NT2/D1 (cell line): ENCODE measurements at regions not wholly inside any gene's neighbourhood (a gene's known extent, or its start where the extent isn't known, plus 50 kb on each side); places are given as distances from the start of the nearest gene placed in this dataset.

Experiments used
- DNase-seq: peaks from one replicate; pipeline ENCODE4 v3.0.0-alpha.2; 2011; ENCODE audit warnings: low read depth, low spot score
- H3K27me3 ChIP-seq: 2 replicates; pipeline ENCODE4 v1.6.0; 2011; ENCODE audit warnings: mild to moderate bottlenecking; ENCODE audit not compliant: insufficient read length, insufficient read depth
- H3K36me3 ChIP-seq: 2 replicates; pipeline ENCODE4 v1.6.1; 2011; ENCODE audit warnings: mild to moderate bottlenecking, low read length, mixed read lengths; ENCODE audit not compliant: insufficient read depth, insufficient read length
- H3K4me1 ChIP-seq: 2 replicates; pipeline ENCODE4 v1.5.1; 2011; ENCODE audit not compliant: insufficient read depth, insufficient read length
- H3K4me3 ChIP-seq: 2 replicates; pipeline ENCODE4 v1.5.1; 2011; ENCODE audit warnings: low read depth; ENCODE audit not compliant: insufficient read length
- H3K9ac ChIP-seq: 2 replicates; pipeline ENCODE4 v1.6.0; 2011; ENCODE audit warnings: low read depth; ENCODE audit not compliant: insufficient read length
- H3K9me3 ChIP-seq: 2 replicates; pipeline ENCODE4 v1.5.1; 2011; ENCODE audit warnings: mild to moderate bottlenecking, low read length; ENCODE audit not compliant: insufficient read depth
- SUZ12 ChIP-seq: IDR thresholded peaks from 2 replicates; pipeline ENCODE4 v1.6.1; 2011; ENCODE audit not compliant: insufficient read length, insufficient read depth; ENCODE audit errors: extremely low read depth
- YY1 ChIP-seq: IDR thresholded peaks from 2 replicates; pipeline ENCODE4 v1.6.1; 2011; ENCODE audit not compliant: insufficient read length, insufficient read depth
- ZNF274 ChIP-seq: IDR thresholded peaks from 2 replicates; pipeline ENCODE4 v1.6.1; 2011; ENCODE audit warnings: mild to moderate bottlenecking, low read depth, low read length

DNA sequence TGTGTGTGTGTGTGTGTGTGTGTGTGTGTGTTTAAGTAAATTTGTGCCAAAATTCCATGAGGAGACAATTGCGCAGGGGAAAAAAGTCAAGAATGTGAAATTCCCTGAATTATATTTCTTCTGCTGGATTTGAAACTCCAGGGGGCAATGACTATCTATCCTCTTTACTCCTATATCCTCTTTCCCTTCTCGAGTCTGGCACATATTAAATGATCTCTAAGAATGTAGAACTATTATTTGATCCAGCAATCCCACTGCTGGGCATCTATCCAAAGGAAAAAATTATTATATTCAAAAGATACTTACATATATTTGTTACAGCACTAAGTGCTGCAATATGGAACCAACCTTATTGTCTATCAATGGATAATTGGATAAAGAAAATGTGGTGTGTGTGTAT is 350.1 kb upstream of the ADAMTS9 start:
- Histone ChIP-seq H3K4me3 (no peak overlapping the region), H3K36me3 (no peaks in the 10 kb centered on the region), H3K27me3 (no peaks in the 10 kb centered on the region), H3K9ac (no peak overlapping the region), H3K4me1 (no peaks in the 10 kb centered on the region), H3K9me3 (no peaks in the 10 kb centered on the region)
- TF ChIP-seq ZNF274 (no peak), SUZ12 (no peak), YY1 (no peak)
- DNase-seq = no peak

DNA sequence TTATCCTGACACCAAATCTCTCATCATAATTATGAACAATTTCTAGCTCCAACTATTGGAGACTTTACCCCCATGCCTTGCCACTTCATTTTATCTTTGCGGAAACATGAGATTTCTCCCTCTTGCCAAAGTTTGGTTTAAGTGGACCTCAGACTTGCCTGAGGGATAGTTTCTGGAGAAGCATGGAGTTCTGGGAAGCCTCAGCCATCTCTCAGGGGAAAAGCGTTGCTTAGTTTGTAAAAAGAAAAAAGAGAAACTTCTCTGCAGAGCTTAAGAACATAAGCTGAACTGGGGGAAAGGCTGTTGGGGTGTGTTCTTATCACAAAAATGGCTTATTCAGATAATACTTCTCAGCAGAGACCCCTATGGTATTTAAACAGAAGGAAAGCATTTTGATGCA is 347.4 kb upstream of the ADAMTS9 start:
- no peak overlapping the region for H3K9ac ChIP-seq
- no peak for TF ChIP-seq SUZ12
- no peak for TF ChIP-seq YY1
- no peak for TF ChIP-seq ZNF274
- no peak overlapping the region for H3K4me3 ChIP-seq
- H3K4me1 ChIP-seq = no peaks in the 10 kb centered on the region
- H3K9me3 ChIP-seq = no peaks in the 10 kb centered on the region
- no peaks in the 10 kb centered on the region for H3K36me3 ChIP-seq
- DNase-seq = no peak
- no peaks in the 10 kb centered on the region for H3K27me3 ChIP-seq

DNA sequence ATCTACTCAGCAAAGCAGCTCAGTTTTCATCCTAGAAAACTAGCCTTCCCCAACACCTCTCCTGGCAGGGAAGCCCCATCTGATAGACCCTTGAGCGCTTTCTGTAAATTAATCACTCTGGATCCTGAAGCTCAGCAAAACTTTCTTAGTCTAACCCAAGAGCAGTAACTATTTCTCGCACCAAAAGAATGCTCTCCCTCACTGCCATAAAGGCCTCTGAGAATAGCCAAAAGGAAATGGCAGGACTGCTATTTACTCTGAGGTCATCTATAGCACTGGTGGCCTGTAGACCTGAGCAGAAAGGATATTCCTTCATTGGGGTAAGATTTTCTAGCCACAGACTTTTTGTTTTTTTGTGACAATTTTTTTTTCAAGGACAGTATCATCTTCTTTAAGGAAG is 345.8 kb upstream of the ADAMTS9 start:
- TF ChIP-seq ZNF274 (no peak), YY1 (no peak), SUZ12 (no peak)
- H3K27me3 ChIP-seq = no peaks in the 10 kb centered on the region
- H3K36me3 ChIP-seq = no peaks in the 10 kb centered on the region
- no peak overlapping the region for H3K9ac ChIP-seq
- H3K4me3 ChIP-seq = no peak overlapping the region
- no peaks in the 10 kb centered on the region for H3K4me1 ChIP-seq
- DNase-seq = no peak
- H3K9me3 ChIP-seq = no peaks in the 10 kb centered on the region

DNA sequence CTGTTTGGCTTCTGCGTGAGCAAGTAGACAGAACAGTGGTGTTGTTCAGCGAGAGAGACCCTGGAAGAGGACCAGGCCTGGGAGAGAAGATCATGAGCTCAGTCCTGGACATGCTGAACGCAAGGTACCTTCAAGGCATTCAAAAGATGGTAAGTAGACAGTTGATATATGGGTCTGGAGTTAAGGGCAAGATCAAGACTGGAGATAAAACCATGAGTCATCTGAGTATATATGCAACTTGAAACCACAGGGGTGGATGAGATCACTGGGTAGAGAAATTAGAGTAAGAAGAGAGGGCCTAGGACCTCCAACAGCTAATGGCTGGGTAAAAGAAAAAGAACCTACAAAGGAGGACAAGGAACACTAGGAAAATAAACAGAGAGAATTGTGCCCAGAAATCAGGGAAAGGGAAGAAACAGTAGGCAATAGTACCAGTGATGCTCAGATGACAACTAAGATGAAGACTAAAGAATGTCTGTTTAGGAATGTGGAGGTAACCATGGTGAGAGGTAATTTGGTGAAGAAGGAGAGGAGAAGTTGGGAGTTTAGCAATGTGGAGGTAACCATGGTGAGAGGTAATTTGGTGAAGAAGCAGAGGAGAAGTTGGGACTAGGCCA is 343.2 kb upstream of the ADAMTS9 start:
- H3K4me1 ChIP-seq = no peaks in the 10 kb centered on the region
- DNase-seq = no peak
- no peaks in the 10 kb centered on the region for H3K9me3 ChIP-seq
- H3K27me3 ChIP-seq = no peaks in the 10 kb centered on the region
- H3K9ac ChIP-seq = no peak overlapping the region
- TF ChIP-seq YY1 = no peak
- TF ChIP-seq ZNF274 = no peak
- TF ChIP-seq SUZ12 = no peak
- H3K4me3 ChIP-seq = no peak overlapping the region
- H3K36me3 ChIP-seq = no peaks in the 10 kb centered on the region

DNA sequence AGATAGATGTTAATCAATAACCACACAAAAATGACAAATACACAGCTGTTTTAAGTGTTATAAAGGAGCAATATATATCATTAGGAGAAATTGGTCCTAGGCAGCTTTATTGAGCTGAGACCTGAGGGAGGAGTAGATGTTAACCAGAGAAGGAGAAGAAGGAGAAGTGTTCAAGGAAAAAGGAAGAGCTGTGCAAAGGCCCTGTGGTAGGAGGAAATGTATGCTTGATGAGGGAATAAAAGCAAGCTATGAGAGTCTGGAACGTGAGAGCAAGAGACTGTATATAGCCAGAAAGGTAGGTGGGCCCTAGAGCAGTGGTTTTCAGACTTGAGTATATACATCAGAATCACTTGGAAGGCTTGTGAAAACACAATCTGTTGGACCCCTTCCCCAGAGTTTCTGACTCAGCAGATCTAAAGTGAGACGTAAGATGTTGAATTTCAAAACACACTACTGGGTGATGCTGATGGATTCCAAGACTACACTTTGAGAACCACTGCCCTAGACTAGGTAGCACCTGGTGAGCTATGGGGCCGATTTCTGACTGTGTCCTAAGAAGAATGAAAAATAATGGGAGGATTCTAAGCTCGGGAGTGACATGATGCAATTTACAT is 342.3 kb upstream of the ADAMTS9 start:
- no peak for DNase-seq
- Histone ChIP-seq H3K27me3 (no peaks in the 10 kb centered on the region), H3K4me1 (no peaks in the 10 kb centered on the region), H3K9ac (no peak overlapping the region), H3K9me3 (no peaks in the 10 kb centered on the region), H3K36me3 (no peaks in the 10 kb centered on the region), H3K4me3 (no peak overlapping the region)
- TF ChIP-seq YY1 (no peak), SUZ12 (no peak), ZNF274 (no peak)

DNA sequence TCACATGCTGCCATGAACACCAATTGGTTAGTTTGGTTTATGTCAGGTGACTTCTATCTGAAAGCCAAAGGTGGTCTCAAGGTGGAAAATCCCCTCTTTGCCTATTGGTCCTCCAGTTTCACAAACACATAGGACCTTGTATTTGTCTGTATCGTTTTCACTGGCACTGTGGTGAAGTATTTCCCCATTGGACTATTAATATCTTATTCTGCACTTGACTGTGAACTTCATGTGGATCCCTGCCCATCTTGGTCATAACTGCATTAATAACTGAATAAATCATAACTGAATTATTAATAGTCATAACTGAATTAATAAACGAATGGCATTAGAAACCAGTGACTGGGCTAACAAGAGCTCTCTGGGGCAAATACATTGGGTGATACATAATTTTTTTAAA is 341.3 kb upstream of the ADAMTS9 start:
- H3K9ac ChIP-seq = no peak overlapping the region
- H3K27me3 ChIP-seq = no peaks in the 10 kb centered on the region
- no peak for DNase-seq
- no peaks in the 10 kb centered on the region for H3K4me1 ChIP-seq
- TF ChIP-seq YY1 = no peak
- no peak for TF ChIP-seq ZNF274
- no peak for TF ChIP-seq SUZ12
- no peaks in the 10 kb centered on the region for H3K9me3 ChIP-seq
- no peaks in the 10 kb centered on the region for H3K36me3 ChIP-seq
- no peak overlapping the region for H3K4me3 ChIP-seq

DNA sequence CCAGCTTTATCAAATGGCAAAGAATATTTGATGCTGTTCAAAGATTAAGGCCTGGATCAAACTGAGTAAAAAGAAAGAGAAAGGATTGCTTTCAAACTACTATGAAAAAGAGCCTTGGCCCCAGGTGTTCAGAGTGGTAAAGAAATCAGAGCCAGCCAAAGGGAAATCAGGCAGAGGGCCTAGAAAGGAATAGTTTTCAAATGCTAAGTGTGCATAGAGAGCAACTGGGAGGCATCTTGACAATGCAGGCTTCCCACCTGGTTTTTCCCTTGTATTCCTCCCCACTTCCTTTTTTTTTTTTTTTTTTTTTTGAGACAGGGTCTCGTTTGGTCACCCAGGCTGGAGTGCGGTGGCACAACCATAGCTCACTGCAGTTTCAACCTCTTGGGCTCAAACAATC is 340.2 kb upstream of the ADAMTS9 start:
- no peak for DNase-seq
- H3K4me3 ChIP-seq = no peak overlapping the region
- no peaks in the 10 kb centered on the region for H3K4me1 ChIP-seq
- no peaks in the 10 kb centered on the region for H3K27me3 ChIP-seq
- H3K9ac ChIP-seq = no peak overlapping the region
- TF ChIP-seq ZNF274 = no peak
- TF ChIP-seq SUZ12 = no peak
- TF ChIP-seq YY1 = no peak
- H3K36me3 ChIP-seq = no peaks in the 10 kb centered on the region
- no peaks in the 10 kb centered on the region for H3K9me3 ChIP-seq
